CD14-positive monocyte (primary cell): ENCODE measurements at regions not wholly inside any gene's neighbourhood (a gene's known extent, or its start where the extent isn't known, plus 50 kb on each side); places are given as distances from the start of the nearest gene placed in this dataset.

Experiments
- DNase-seq, 3 donors: peaks; one replicate each; pipeline ENCODE4 v3.0.0-alpha.2; 2011 to 2022
- H2AFZ ChIP-seq: 2 replicates; pipeline ENCODE4 v1.6.0; 2012; ENCODE audit warnings: mild to moderate bottlenecking, low read depth, low read length, inconsistent platforms; ENCODE audit not compliant: insufficient read depth, poor library complexity, severe bottlenecking
- H3K27ac ChIP-seq, 2 donors: 1 replicate in 1 of 2; 2 replicates in 1 of 2; pipeline ENCODE4 v1.5.1; 2012 to 2013; ENCODE audit warnings: low read length in 2 of 2, control low read depth in 1 of 2, inconsistent platforms in 1 of 2, low read depth in 1 of 2, mild to moderate bottlenecking in 1 of 2
- H3K27me3 ChIP-seq, 2 donors: one replicate each; pipeline versions ENCODE4 v1.6.0 to v1.6.1; 2011 to 2013; ENCODE audit warnings: low read length in 2 of 2; ENCODE audit not compliant: control insufficient read depth in 2 of 2, insufficient read depth in 2 of 2
- H3K36me3 ChIP-seq, 2 donors: replicated peaks in 1 of 2; 1 replicate in 1 of 2; 2 replicates in 1 of 2; pipeline versions ENCODE4 v1.5.1 to v1.6.1; 2012 to 2013; ENCODE audit warnings: low read length in 2 of 2, control low read depth in 1 of 2, inconsistent platforms in 1 of 2, mild to moderate bottlenecking in 1 of 2; ENCODE audit not compliant: insufficient read depth in 2 of 2, control insufficient read depth in 1 of 2
- H3K4me1 ChIP-seq, 2 donors: 1 replicate in 1 of 2; 2 replicates in 1 of 2; pipeline versions ENCODE4 v1.5.1 to v1.6.1; 2012 to 2013; ENCODE audit warnings: low read length in 2 of 2, control low read depth in 1 of 2, inconsistent platforms in 1 of 2, mild to moderate bottlenecking in 1 of 2, moderate library complexity in 1 of 2; ENCODE audit not compliant: insufficient read depth in 2 of 2, control insufficient read depth in 1 of 2
- H3K4me2 ChIP-seq: replicated peaks from 2 replicates; pipeline ENCODE3; 2012; ENCODE audit warnings: low read length, moderate library complexity, mild to moderate bottlenecking; ENCODE audit not compliant: poor library complexity, severe bottlenecking; ENCODE audit errors: extremely low read depth
- H3K4me3 ChIP-seq, 3 experiments: fragments of 200-600 bp in 1 of 3; sonication (generic) in 1 of 3; replicated peaks in 1 of 3; 1 replicate in 2 of 3; 2 replicates in 1 of 3; pipeline ENCODE4 v1.5.1; 2011 to 2013; ENCODE audit warnings: low read length in 3 of 3, mild to moderate bottlenecking in 3 of 3, control low read depth in 2 of 3, low read depth in 2 of 3, inconsistent platforms in 1 of 3, moderate library complexity in 1 of 3
- H3K79me2 ChIP-seq: 2 replicates; pipeline ENCODE4 v1.6.0; 2012; ENCODE audit warnings: mild to moderate bottlenecking, control low read depth, inconsistent platforms, low read length, moderate library complexity; ENCODE audit not compliant: insufficient read depth
- H3K9ac ChIP-seq: 2 replicates; pipeline ENCODE4 v1.6.0; 2017; ENCODE audit warnings: low read length, mild to moderate bottlenecking; ENCODE audit not compliant: insufficient read depth, poor library complexity, severe bottlenecking
- H3K9me3 ChIP-seq, 2 donors: replicated peaks in 1 of 2; 1 replicate in 1 of 2; 2 replicates in 1 of 2; pipeline versions ENCODE4 v1.5.1 to v1.6.1; 2012 to 2013; ENCODE audit warnings: low read length in 2 of 2, control low read depth in 1 of 2; ENCODE audit not compliant: control insufficient read depth in 1 of 2, insufficient read depth in 1 of 2
- H4K20me1 ChIP-seq: 2 replicates; pipeline ENCODE4 v1.6.0; 2012; ENCODE audit warnings: mild to moderate bottlenecking, low read length, control low read depth, moderate library complexity; ENCODE audit not compliant: insufficient read depth
- H3K27ac Mint-ChIP-seq, 7 donors: one replicate each; pipeline ENCODE4 v1.8.0; 2020; ENCODE audit warnings: mild to moderate bottlenecking in 7 of 7, mixed read lengths in 7 of 7, moderate library complexity in 6 of 7, inconsistent platforms in 2 of 7
- H3K27me3 Mint-ChIP-seq, 3 donors: one replicate each; pipeline ENCODE4 v1.8.0; 2021 to 2022; ENCODE audit warnings: low read depth in 3 of 3, mild to moderate bottlenecking in 3 of 3, mixed read lengths in 3 of 3, moderate library complexity in 3 of 3, inconsistent platforms in 1 of 3
- H3K36me3 Mint-ChIP-seq, 2 donors: one replicate each; pipeline ENCODE4 v1.8.0; 2020; ENCODE audit warnings: mixed read lengths in 2 of 2, inconsistent platforms in 1 of 2, mild to moderate bottlenecking in 1 of 2
- H3K4me1 Mint-ChIP-seq: one replicate; pipeline ENCODE4 v1.8.0; 2020; ENCODE audit warnings: mild to moderate bottlenecking, mixed read lengths
- H3K4me3 Mint-ChIP-seq, 2 donors: one replicate each; pipeline ENCODE4 v1.8.0; 2020; ENCODE audit warnings: mild to moderate bottlenecking in 2 of 2, mixed read lengths in 2 of 2, moderate library complexity in 1 of 2
- H3K9me3 Mint-ChIP-seq, 7 donors: one replicate each; pipeline ENCODE4 v1.8.0; 2020 to 2022; ENCODE audit warnings: mixed read lengths in 7 of 7, mild to moderate bottlenecking in 6 of 7, moderate library complexity in 6 of 7, inconsistent platforms in 2 of 7
- WGBS: methylation state at CpG from one replicate; pipeline ENCODE4 v1.1.5; 2013; ENCODE audit warnings: missing lambda C conversion rate; ENCODE audit not compliant: insufficient coverage; 5-methylcytosine and 5-hydroxymethylcytosine counted together
- intact Hi-C, 2 donors: fragments of 100-400 bp; cut with micrococcal nuclease; formaldehyde crosslinking; loops; one replicate each; pipeline versions ENCODE4 v1.15.0 to v1.15.1; 2023
- TF ChIP-seq, protein P1 (sequence below): fragments of 200-600 bp; IDR thresholded peaks from one replicate; pipeline ENCODE4 v1.8.0; 2022; ENCODE audit warnings: antibody characterized with exemption, mild to moderate bottlenecking

DNA sequence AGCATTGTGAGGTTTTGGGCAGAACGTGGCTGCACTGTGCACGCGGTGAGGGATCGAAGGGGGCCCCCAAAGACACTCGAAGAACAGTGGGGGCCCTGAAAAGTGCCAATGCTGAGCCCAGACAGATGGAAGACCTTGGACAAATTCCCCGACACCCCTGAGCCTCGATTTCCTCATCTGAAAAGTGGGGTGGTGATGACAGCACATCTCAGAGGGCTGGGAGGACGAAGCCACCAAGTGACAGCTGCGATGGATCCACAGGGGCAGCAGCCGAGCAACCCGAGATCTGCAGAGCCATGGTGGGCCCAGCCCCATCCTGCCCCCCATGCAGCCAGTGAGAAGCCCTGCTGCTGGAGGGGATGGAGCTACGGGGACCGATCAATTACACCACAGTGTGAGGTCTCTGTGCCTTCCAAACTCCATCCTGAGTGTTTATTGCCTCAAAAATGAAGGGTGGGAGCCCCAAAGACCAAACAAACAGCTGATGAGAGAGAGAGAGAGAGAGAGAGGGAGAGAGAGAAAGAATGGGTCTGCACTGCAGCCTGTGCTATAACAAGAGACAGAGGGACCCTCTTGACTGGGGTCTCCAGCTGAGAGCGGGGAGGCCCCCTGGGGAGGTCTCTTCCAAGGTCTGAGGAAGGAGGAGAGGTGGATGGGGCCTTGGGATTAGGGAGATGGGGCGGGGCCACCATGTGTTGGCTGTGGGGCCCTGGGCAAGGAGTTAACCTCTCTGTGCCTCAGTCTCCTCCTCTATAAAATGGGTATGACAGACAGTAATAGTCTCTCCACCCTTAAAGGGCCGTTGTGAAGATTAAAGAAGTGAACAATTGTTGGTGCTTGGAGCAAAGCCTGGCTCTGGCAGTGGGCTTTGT, 134.4 kb upstream of the IER5L start:
- peak overlapping the region in 1 of 7 donors; percentile 27 for H3K27ac Mint-ChIP-seq
- TF ChIP-seq, protein P1, sequence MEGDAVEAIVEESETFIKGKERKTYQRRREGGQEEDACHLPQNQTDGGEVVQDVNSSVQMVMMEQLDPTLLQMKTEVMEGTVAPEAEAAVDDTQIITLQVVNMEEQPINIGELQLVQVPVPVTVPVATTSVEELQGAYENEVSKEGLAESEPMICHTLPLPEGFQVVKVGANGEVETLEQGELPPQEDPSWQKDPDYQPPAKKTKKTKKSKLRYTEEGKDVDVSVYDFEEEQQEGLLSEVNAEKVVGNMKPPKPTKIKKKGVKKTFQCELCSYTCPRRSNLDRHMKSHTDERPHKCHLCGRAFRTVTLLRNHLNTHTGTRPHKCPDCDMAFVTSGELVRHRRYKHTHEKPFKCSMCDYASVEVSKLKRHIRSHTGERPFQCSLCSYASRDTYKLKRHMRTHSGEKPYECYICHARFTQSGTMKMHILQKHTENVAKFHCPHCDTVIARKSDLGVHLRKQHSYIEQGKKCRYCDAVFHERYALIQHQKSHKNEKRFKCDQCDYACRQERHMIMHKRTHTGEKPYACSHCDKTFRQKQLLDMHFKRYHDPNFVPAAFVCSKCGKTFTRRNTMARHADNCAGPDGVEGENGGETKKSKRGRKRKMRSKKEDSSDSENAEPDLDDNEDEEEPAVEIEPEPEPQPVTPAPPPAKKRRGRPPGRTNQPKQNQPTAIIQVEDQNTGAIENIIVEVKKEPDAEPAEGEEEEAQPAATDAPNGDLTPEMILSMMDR: no peak
- WGBS: 87% methylated on average over 11 of the region's 16 CpGs
- peaks cover 6 to 9% of the 10 kb centered on the region in 2 donors for H3K4me1 ChIP-seq
- H3K9me3 Mint-ChIP-seq: peaks cover 0 to 3% (median 0%) of the 10 kb centered on the region in 7 donors
- H3K36me3 Mint-ChIP-seq: no peaks in the 10 kb centered on the region
- peaks cover 6 to 7% (median 6%) of the 10 kb centered on the region in 3 donors for H3K27me3 Mint-ChIP-seq
- H2AFZ ChIP-seq: no peak overlapping the region
- H4K20me1 ChIP-seq: no peaks in the 10 kb centered on the region
- no peak overlapping the region for H3K4me2 ChIP-seq
- H3K27me3 ChIP-seq: no peaks in the 10 kb centered on the region
- intact Hi-C loops: no loop called here
- H3K4me1 Mint-ChIP-seq: peaks cover 13% of the 10 kb centered on the region
- no peak overlapping the region for H3K9ac ChIP-seq
- H3K27ac ChIP-seq: no peak overlapping the region
- H3K9me3 ChIP-seq: no peaks in the 10 kb centered on the region
- no peaks in the 10 kb centered on the region for H3K79me2 ChIP-seq
- no peak for DNase-seq
- H3K4me3 ChIP-seq: no peak overlapping the region
- H3K36me3 ChIP-seq: no peaks in the 10 kb centered on the region
- H3K4me3 Mint-ChIP-seq: no peak overlapping the region

GRCh38 chr9:129311643-129312042, 133.6 kb upstream of the IER5L start:
- Mint-ChIP-seq H3K27ac (no peak overlapping the region), H3K4me1 (peaks cover 9% of the 10 kb centered on the region), H3K9me3 (peaks cover 0 to 3% (median 0%) of the 10 kb centered on the region in 7 donors), H3K4me3 (no peak overlapping the region), H3K27me3 (peaks cover 6 to 7% (median 6%) of the 10 kb centered on the region in 3 donors), H3K36me3 (no peaks in the 10 kb centered on the region)
- Histone ChIP-seq H3K79me2 (no peaks in the 10 kb centered on the region), H3K9me3 (no peaks in the 10 kb centered on the region), H4K20me1 (no peaks in the 10 kb centered on the region), H3K9ac (no peak overlapping the region), H3K4me3 (no peak overlapping the region), H3K36me3 (no peaks in the 10 kb centered on the region), H3K27me3 (no peaks in the 10 kb centered on the region), H3K4me2 (no peak overlapping the region), H2AFZ (no peak overlapping the region), H3K4me1 (peaks cover 6 to 9% of the 10 kb centered on the region in 2 donors), H3K27ac (no peak overlapping the region)
- TF ChIP-seq, protein P1: no peak
- intact Hi-C loops: no loop called here
- no peak for DNase-seq
- 100% methylated on average over 2 of the region's 4 CpGs for WGBS
